Nucleus accumbens (tissue), 56 donors: ENCODE measurements at regions not wholly inside any gene's neighbourhood (a gene's known extent, or its start where the extent isn't known, plus 50 kb on each side); places are given as distances from the start of the nearest gene placed in this dataset.
"Not testable (repeated sequence)": the region's sequence is repeated elsewhere in the genome, so short reads cannot be mapped to it uniquely, and the experiment has no call there.

ENCODE experiments used
- DNase-seq, 56 donors: peaks; one replicate each; lab custom pipeline; 2025; lab: John Stamatoyannopoulos, UW

GRCh38 chr1:30446508-30446907, 276.9 kb downstream of the MATN1 start:
- no peak for DNase-seq

DNA sequence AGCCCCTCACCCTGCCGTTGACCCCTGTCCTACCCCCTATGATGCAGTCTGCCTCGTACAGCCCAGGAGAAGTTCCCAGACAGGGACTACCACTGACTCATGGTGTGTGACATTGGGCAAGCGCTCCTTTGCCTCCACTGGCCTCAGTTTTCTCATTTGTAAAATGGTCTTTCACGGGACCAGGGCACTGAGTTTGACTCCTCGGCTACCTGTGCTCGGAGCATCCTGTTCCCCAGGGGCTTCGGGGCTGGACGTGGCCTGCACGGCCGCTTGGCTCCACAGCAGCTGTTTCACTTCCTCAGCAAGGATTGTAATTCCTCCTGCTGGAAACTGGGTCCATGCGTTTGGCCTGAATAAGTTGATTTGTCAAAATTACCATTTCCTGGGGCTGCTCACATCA, 277.3 kb downstream of the MATN1 start:
- no peak for DNase-seq

DNA sequence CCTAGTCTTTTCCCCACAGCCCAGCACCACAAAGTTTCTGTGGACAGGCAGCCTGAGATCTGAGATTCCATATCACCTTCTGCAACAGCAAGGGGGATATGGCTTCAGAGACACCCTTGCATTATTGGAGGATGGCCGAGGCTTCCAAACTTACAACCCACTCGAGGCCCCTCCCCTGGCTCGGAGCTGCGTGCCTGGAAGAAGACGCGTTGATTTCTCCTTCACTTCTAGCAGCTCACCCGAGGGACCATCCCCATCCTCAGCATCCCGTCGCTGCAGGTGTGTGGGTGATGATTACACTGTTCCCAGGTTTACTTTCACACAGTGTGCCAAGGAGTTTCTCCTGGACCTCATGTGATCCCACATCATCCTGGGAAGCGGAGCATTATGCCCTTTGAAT, 277.9 kb downstream of the MATN1 start:
- DNase-seq: no peak

DNA sequence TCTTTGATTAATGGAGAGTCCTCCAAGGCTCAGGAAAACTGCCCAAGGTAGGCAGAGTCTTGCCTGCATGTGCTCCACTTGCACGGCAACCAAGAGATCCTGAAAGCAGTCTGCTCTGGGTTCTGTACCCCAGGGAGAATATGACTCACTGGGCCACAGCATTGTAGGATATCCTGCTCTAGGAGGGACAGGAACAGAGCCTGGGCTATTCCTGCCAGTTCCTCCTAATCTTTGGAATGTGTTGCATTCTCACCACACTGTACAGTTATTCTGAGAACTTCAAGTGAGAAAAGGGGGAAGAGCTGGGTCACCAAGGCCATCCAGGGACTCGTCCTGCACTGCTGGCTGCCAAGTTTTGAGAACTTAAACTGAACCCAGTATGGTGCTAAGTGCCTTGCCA, 278.5 kb downstream of the MATN1 start:
- no peak for DNase-seq

GRCh38 chr1:30444401-30444800, 279.0 kb downstream of the MATN1 start:
- no peak for DNase-seq

DNA sequence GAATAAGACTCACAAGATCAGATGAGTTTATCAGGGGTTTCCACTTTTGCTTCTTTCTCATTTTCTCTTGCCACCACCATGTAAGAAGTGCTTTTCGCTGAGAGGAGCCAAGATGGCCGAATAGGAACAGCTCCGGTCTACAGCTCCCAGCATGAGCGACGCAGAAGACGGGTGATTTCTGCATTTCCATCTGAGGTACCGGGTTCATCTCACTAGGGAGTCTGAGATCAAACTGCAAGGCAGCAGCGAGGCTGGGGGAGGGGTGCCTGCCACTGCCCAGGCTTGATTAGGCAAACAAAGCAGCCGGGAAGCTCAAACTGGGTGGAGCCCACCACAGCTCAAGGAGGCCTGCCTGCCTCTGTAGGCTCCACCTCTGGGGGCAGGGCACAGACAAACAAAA, 285.1 kb downstream of the MATN1 start:
- not testable (repeated sequence) for DNase-seq

DNA sequence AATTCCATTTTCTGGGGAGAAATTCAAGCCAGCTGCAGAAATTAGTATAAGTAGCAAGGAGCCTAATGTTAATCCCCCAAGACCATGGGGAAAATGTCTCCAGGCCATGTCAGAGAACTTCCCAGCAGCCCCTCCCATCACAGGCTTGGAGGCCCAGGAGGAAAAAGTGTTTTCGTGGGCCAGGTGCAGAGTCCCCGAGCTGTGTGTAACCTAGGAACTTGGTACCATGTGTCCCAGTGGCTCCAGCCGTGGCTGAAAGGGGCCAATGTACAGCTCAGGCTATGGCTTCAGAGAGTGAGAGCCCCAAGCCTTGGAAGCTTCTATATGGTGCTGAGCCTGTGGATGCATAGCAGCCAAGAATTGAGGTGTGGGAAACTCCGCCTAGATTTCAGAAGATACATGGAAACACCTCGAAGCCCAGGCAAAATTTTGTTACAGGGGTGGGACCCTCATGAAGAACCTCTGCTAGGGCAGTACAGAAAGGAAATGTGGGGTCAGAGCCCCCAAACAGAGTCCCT, 286.3 kb downstream of the MATN1 start:
- no peak for DNase-seq

GRCh38 chr1:30427545-30427944, 295.8 kb downstream of the MATN1 start:
- no peak for DNase-seq

DNA sequence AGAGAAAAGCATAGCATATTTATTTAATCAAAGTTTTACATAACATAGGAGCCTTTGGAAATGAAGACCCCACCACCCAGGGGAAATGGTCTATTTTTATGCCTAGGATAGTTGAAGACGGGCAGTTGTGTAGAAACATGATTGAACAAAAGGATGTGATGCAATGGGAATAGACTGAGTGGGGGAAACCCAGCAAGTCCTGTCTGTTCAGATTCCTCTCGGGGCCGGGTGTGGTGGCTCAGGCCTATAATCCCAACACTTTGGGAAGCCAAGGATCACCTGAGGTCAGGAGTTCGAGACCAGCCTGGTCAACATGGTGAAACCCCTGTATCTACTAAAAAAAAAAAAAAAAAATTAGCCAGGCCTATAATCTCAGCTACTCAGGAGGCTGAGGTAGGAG, 298.3 kb downstream of the MATN1 start:
- no peak for DNase-seq

- no peak for DNase-seq
These were observed 299.8 kb downstream of the MATN1 start for GRCh38 chr1:30423570-30423969.

GRCh38 chr1:30422251-30422650, 301.1 kb downstream of the MATN1 start:
- no peak for DNase-seq

DNA sequence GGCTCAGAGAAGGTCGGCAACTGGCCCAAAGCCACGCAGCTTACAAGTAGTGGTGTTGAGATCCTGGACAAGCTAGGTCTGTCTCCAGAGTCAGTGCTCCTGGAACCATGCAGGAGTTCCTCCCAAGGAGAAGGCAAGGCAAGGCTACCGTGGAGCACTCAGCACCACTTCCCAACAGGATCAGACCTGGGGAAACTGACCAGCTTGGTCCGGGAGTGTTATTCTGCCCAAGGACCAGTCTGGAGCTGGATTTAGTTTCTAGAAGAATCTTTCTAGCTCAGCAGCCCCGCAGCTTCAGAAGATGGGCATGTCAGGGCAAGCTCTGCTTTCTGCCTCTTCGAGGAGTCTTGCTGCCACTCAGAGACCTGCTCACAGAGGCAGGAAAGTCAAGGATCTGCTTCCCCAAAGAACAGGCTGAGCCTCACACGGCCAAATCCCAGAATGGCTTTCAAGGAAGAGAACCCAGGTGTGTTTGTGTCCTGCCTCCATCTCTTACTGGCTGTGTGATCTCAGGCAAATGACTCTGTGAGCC, 302.8 kb downstream of the MATN1 start:
- no peak for DNase-seq

DNA sequence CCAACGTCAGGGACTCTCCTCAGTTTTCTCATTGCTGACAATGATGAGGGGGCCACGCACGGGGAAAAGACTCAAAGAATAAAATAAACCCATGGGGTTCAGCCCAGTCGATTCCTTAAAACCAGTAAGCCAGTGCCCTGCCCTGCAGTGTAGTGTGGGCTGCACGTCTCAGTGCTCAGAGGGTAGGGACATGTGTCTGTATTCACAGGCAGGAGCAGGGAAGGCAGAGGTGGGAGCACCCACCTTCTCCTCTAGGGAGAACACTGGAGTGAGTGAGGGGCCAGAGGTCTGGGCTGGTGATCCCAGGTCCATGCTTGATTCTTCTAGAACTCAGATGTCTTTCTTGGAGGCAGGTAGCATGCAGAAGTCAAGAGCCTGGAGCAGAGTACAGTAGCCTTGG, 303.6 kb downstream of the MATN1 start:
- no peak for DNase-seq

DNA sequence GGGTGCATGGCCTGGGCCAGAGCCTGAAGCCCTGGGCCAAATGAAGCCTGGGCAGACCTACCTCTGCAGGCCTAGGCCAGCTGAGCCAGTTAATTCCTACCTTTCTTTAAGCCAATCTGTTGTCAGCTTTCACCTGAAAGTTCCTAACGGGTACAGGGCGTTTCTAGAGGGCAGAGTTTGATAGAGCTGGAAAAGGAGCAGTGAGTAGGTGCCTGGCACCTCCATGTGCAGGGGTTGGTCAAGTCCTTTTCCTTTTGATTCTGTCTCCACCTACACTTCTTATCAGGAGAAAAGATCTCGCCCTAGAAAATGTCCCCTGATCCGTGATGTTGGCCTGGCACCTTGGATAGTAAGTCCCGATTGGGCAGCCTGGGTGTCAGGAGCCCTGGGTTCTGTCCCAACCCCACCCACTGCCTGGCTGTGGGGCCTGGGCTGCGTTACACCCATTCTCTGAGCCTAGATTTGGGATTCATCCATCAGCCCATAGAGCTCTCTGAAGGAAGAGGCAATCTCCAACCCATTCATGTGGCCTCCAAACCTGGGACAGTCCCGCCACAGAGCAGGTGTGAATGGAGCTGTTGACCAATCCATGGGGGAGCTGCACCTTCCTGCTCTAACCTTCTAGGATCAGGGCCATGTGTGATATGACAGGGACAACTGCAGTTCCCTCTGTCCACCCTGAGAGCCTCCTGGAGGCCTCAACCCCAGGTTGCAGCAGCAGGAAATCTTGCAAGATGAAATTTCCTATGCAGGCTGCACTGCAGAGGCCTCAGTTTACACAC, 304.3 kb downstream of the MATN1 start:
- no peak for DNase-seq

DNA sequence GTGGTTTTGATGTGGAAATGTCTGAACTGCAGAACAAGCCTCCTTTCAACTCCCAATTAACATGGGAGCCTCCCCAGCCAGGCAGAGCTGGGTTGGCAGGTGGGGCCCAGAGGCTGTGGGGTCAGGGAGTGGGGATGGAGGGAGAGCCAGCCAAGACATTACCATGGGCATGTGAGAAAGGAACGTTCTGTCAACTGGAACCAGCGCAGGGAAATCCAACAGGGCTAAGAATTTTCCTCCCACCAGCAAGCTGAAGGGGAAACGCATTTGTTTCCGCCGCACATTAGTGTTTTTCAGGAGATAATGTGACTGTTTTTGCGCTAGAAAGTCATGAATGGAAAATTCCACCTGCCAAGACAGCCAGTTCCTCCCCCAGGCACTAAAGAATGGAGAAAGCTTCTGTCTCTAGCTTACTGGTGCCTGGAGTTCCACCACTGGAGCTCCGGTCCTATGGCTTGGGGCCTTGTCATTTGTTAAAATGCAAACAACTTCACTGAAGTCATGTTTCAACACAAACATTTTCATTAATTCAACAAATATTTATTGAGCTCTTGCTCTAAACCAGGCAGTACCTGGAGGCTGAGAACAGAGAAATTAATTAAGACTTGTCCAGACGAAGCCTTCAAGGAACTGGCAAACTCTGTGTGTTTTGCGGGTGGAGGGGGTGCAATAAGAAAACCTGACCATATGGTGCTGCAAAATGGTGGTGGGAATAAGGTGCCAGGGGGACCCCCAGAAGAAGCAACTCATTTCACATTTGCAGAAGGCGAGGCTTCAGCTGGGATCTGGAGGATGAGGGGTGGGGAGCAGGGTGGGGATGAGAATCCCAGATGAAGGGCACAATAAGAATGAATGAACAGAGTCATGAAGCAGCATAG, 305.1 kb downstream of the MATN1 start:
- DNase-seq: no peak

GRCh38 chr1:30417701-30418046, 305.7 kb downstream of the MATN1 start:
- no peak for DNase-seq

GRCh38 chr1:30417001-30417700, 306.2 kb downstream of the MATN1 start:
- DNase-seq: no peak

DNA sequence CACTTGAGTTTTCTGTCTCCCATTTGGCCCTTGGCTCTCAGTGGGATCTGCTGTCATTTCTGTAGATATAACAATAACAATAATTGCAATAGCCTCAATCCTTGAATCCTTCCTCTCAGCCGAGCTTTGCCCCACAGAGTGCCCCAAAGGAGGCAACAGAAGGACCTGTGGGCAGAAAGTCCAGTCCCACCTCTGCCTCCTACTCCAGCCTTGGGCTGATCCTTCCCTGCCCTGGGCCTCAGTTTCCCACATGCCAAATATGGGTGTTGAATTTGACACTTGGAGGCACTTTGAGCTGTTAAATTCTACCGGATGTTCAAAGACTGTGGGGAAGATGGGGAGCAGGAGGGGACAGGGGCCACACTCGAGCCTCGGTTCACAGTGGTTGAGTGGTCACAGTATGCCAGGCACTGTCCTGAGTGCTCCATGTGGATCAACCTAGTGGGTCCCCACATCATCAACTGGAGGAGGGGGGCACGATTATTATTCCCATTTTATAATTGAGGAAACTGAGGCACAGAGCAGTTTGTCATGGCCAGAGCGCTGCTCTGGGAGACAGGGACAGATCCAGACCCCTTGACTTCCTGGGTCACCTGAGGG, 307.1 kb downstream of the MATN1 start:
- DNase-seq: no peak

DNA sequence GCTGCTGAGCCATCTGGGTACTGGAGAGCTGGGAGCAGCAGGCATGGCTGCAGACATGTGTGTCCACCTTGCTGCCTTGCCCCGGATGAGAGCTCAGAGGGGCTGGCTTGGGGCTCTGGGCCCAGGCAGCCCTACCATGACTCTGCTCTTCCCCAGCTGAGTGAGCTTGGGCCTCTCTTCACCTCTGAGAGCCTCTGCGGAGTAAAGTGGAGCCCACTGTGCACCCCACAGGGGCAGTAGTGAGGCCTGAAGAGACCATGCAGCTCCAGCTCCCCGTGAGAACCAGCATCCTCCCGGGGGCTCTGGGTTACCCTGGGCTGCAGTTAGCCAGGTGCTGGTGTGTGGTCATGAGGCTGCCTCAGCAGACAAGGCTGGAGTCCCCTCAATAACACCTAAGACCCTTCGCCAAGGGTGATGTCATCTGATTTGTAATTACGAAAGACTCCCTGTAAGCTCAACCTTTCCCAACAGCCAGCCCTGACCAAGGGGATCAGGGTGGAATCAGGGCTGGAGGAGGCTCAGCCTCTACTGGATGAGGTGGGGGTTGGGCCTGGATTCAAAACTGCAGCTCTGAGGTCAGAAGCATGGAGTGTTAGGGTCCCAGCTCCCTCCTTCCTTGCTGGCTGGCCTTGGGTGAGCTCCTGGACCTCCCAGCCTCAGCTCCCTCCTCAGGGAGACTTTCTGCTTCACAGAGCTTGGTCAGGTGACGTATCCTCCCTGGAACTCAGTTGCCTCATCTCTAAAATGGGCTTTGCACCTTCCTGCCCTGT, 308.0 kb downstream of the MATN1 start:
- DNase-seq: no peak

GRCh38 chr1:30414851-30415165, 308.6 kb downstream of the MATN1 start:
- DNase-seq: no peak
